ENCODE measurements at regions not wholly inside any gene's neighbourhood (a gene's known extent, or its start where the extent isn't known, plus 50 kb on each side); places are given as distances from the start of the nearest gene placed in this dataset.

DNA sequence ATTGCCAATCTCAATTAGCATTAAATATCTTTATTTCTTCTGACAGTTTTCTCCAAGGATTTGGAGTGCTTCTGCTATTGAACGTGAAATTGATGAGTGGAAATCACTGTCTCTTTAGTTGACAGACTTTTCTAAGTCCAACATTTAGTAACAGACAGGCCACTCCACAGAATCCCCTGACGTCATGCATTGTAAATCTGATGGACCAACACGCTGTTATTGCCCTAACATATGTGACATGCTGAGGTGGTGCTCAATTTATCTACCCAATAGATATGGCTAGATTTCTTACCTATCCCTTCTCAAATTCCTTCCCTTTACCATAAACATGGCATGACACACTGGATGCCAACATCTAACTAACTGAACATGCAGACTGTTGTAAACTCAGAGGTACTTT is 240.6 kb upstream of the DGKB start:
- Histone ChIP-seq H3K18ac (ENCODE audit: insufficient read length, low read depth, low read length) (no peak overlapping the region), H3K9ac (ENCODE audit: extremely low read depth, insufficient read length, low read length) (no peak overlapping the region), H2BK20ac (ENCODE audit: low read depth, low read length, poor library complexity, severe bottlenecking) (no peak overlapping the region), H2BK120ac (ENCODE audit: low read depth, low read length, poor library complexity, severe bottlenecking) (no peak overlapping the region), H4K91ac (ENCODE audit: insufficient read length, low read depth, low read length) (no peak overlapping the region), H3K23me2 (ENCODE audit: insufficient read length, low read depth, low read length, poor library complexity, severe bottlenecking) (no peaks in the 10 kb centered on the region), H4K5ac (ENCODE audit: insufficient read length, low read depth, low read length) (no peak overlapping the region), H2AFZ (ENCODE audit: low read length) (no peak overlapping the region), H2BK12ac (ENCODE audit: insufficient read length, low read depth, low read length) (no peak overlapping the region), H2AK5ac (ENCODE audit: insufficient read length, low read length) (no peak overlapping the region), H3K4me1 (ENCODE audit: insufficient read depth, low read length) (no peaks in the 10 kb centered on the region; the same call in 1 of the 2 replicates), H2BK15ac (ENCODE audit: low read depth, low read length) (no peak overlapping the region), H4K8ac (replicated peaks; ENCODE audit: insufficient read length, low read depth, low read length) (no peak overlapping the region), H3K14ac (ENCODE audit: insufficient read depth, low read length) (no peak overlapping the region), H3K23ac (ENCODE audit: insufficient read length, low read depth, low read length) (no peak overlapping the region), H4K20me1 (ENCODE audit: control insufficient read depth, insufficient read depth, insufficient read length) (no peaks in the 10 kb centered on the region), H3K27me3 (ENCODE audit: insufficient read depth, low read length) (no peaks in the 10 kb centered on the region), H3K4ac (ENCODE audit: low read depth, low read length) (no peak overlapping the region), H3K79me2 (ENCODE audit: insufficient read depth, low read length) (no peaks in the 10 kb centered on the region), H3T11ph (ENCODE audit: low read length) (no peak overlapping the region), H3K4me2 (ENCODE audit: insufficient read depth, insufficient read length, low read length) (no peak overlapping the region), H2BK5ac (ENCODE audit: insufficient read length, low read length) (no peak overlapping the region), H3K9me3 (ENCODE audit: control insufficient read depth, low read depth, low read length) (no peaks in the 10 kb centered on the region), H3K79me1 (ENCODE audit: insufficient read depth, low read depth, low read length, poor library complexity, severe bottlenecking) (no peaks in the 10 kb centered on the region), H3K56ac (ENCODE audit: insufficient read length, low read depth, low read length) (no peak overlapping the region), H3K27ac (ENCODE audit: insufficient read length, low read depth, low read length) (no peak overlapping the region)
- WGBS (ENCODE audit: extremely low coverage, insufficient read length, low lambda C conversion rate) = no CpG with 5 or more reads among the region's 3 CpGs
- H3K4me3 Mint-ChIP-seq = no peak overlapping the region
- no peak for TF ChIP-seq CTCF (conservative IDR thresholded peaks at IDR 0.05)
- no peak overlapping the region for H3K27ac Mint-ChIP-seq
- H3K4me1 Mint-ChIP-seq = peaks cover 0 to 2% of the 10 kb centered on the region in 2 experiments; a peak in 1 of 4 replicates
- no peaks in the 10 kb centered on the region; a peak in 1 of 5 replicates for H3K9me3 Mint-ChIP-seq
- no peaks in the 10 kb centered on the region for H3K27me3 Mint-ChIP-seq (ENCODE audit: low read depth)
- DNase-seq = no peak
- H3K36me3 Mint-ChIP-seq (ENCODE audit: insufficient read depth in 1 of 3, low read depth in 3 of 3) = no peaks in the 10 kb centered on the region

Data from H9 (cell line).